Activated CD8-positive, alpha-beta T cell treated with anti-CD3 and anti-CD28 coated beads for 36 hours (primary cell): ENCODE measurements at regions not wholly inside any gene's neighbourhood (a gene's known extent, or its start where the extent isn't known, plus 50 kb on each side); places are given as distances from the start of the nearest gene placed in this dataset.

ENCODE experiments used
- ATAC-seq: fragments of 200-7000 bp; cut with Tn5 transposase; one replicate; pipeline ENCODE4 v1.10.0; 2021; ENCODE audit warnings: mild to moderate bottlenecking, moderate library complexity
- CTCF ChIA-PET: fragments of 350-600 bp; sonication (Branson Sonifier 250); formaldehyde crosslinking; loops from one replicate; lab custom pipeline; 2021; ENCODE audit warnings: antibody characterized with exemption; lab: Charles Lee
- POLR2A ChIA-PET: fragments of 350-600 bp; sonication (Branson Sonifier 250); formaldehyde crosslinking; loops from one replicate; lab custom pipeline; 2021; ENCODE audit warnings: antibody characterized with exemption; lab: Charles Lee
- DNase-seq: peaks from one replicate; pipeline ENCODE4 v3.0.0-alpha.2; 2020
- H3K27ac Mint-ChIP-seq: one replicate; pipeline ENCODE4 v1.8.0; 2021; ENCODE audit warnings: mild to moderate bottlenecking, mixed read lengths
- H3K27me3 Mint-ChIP-seq: one replicate; pipeline ENCODE4 v1.8.0; 2021; ENCODE audit warnings: mixed read lengths
- H3K36me3 Mint-ChIP-seq: one replicate; pipeline ENCODE4 v1.8.0; 2021; ENCODE audit warnings: low read depth, mixed read lengths
- H3K4me1 Mint-ChIP-seq: one replicate; pipeline ENCODE4 v1.8.0; 2021; ENCODE audit warnings: low read depth, mixed read lengths
- H3K4me3 Mint-ChIP-seq: one replicate; pipeline ENCODE4 v1.8.0; 2021; ENCODE audit warnings: mild to moderate bottlenecking, moderate library complexity, mixed read lengths
- H3K9me3 Mint-ChIP-seq: one replicate; pipeline ENCODE4 v1.8.0; 2021; ENCODE audit warnings: mixed read lengths
- intact Hi-C: fragments of 100-400 bp; cut with micrococcal nuclease; formaldehyde crosslinking; loops from one replicate; pipeline ENCODE4 v1.10.0; 2022
- TF ChIP-seq, protein P1 (sequence below): fragments of 200-600 bp; IDR thresholded peaks from one replicate; pipeline ENCODE4 v1.8.0; 2022; ENCODE audit warnings: antibody characterized with exemption, mild to moderate bottlenecking

DNA sequence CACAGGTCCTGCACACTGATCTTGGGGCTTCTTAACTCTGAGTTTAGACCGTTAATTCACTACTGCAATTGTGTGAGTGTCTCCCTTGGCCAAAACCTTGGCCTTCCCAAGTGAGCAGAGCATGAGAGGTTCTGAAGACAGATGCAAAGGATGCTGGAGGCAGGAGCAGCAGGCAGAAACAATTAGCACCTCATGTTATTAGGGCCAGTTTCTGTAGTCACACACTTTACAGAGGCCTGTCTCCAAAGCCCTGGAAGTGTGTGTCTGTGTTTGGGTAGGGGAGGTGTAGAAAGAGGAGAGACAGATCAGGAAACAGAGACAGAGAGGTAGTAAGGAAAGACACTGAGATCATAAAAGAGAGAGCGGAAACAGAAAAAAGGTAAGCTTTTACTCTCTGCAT lies 533.8 kb downstream of the TMEM182 start:
- no peaks in the 10 kb centered on the region for H3K27me3 Mint-ChIP-seq
- POLR2A ChIA-PET, result no interaction called here
- H3K27ac Mint-ChIP-seq, result no peak overlapping the region
- H3K9me3 Mint-ChIP-seq, result peaks cover 4% of the 10 kb centered on the region
- TF ChIP-seq, protein P1, sequence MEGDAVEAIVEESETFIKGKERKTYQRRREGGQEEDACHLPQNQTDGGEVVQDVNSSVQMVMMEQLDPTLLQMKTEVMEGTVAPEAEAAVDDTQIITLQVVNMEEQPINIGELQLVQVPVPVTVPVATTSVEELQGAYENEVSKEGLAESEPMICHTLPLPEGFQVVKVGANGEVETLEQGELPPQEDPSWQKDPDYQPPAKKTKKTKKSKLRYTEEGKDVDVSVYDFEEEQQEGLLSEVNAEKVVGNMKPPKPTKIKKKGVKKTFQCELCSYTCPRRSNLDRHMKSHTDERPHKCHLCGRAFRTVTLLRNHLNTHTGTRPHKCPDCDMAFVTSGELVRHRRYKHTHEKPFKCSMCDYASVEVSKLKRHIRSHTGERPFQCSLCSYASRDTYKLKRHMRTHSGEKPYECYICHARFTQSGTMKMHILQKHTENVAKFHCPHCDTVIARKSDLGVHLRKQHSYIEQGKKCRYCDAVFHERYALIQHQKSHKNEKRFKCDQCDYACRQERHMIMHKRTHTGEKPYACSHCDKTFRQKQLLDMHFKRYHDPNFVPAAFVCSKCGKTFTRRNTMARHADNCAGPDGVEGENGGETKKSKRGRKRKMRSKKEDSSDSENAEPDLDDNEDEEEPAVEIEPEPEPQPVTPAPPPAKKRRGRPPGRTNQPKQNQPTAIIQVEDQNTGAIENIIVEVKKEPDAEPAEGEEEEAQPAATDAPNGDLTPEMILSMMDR, result no peak
- CTCF ChIA-PET, result no interaction called here
- no peaks in the 10 kb centered on the region for H3K4me1 Mint-ChIP-seq
- intact Hi-C loops, result no loop called here
- no peak overlapping the region for H3K4me3 Mint-ChIP-seq
- no peak for ATAC-seq
- DNase-seq, result no peak
- H3K36me3 Mint-ChIP-seq, result no peaks in the 10 kb centered on the region

DNA sequence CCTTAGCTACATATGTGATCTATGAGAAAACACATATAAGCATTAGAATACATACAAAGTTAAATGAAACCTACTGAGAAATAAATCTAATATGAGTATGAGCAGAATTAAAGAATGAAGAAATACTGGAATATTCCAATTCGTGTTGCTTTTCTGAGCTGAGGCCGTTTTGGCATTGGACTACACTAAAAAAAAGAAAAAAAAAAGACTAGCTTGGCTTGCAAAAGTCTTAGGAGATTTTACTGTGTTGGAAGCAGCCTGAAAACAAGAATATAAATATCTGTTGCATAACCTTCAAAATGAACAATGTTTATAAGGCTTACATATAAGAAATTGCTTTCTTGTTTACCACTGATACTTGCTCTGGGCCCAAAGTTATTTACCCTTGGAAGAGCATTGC lies 562.8 kb downstream of the TMEM182 start:
- intact Hi-C loops, result no loop called here
- no peak overlapping the region for H3K27ac Mint-ChIP-seq
- no peak overlapping the region for H3K4me3 Mint-ChIP-seq
- DNase-seq, result no peak
- no peaks in the 10 kb centered on the region for H3K27me3 Mint-ChIP-seq
- no peaks in the 10 kb centered on the region for H3K4me1 Mint-ChIP-seq
- TF ChIP-seq, protein P1, result no peak
- H3K9me3 Mint-ChIP-seq, result peaks cover 2% of the 10 kb centered on the region
- POLR2A ChIA-PET, result no interaction called here
- CTCF ChIA-PET, result no interaction called here
- ATAC-seq, result no peak
- H3K36me3 Mint-ChIP-seq, result no peaks in the 10 kb centered on the region

DNA sequence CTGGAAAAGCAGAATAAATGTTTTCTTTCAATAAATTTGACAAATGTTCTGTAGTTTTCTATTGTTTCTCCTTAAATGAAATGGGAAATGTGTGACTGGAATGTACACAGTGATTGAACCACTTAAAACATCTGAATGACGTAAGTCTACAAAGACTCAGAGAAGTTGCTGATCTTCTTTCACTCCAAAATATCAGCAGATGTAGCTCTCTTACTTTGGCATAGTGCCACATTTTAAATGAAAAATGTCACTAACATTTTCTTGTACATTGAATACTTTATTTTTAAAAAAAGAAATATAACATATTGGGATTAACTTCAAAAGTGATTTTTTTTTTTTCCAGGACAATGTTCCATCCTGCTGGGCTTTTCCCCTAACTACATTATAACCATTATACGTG lies 565.6 kb downstream of the TMEM182 start:
- H3K36me3 Mint-ChIP-seq, result no peaks in the 10 kb centered on the region
- no peak for DNase-seq
- no peak overlapping the region for H3K27ac Mint-ChIP-seq
- no peak for ATAC-seq
- TF ChIP-seq, protein P1, result no peak
- intact Hi-C loops, result no loop called here
- CTCF ChIA-PET, result no interaction called here
- no peaks in the 10 kb centered on the region for H3K27me3 Mint-ChIP-seq
- H3K9me3 Mint-ChIP-seq, result peaks cover 2% of the 10 kb centered on the region
- POLR2A ChIA-PET, result no interaction called here
- no peak overlapping the region for H3K4me3 Mint-ChIP-seq
- no peaks in the 10 kb centered on the region for H3K4me1 Mint-ChIP-seq

DNA sequence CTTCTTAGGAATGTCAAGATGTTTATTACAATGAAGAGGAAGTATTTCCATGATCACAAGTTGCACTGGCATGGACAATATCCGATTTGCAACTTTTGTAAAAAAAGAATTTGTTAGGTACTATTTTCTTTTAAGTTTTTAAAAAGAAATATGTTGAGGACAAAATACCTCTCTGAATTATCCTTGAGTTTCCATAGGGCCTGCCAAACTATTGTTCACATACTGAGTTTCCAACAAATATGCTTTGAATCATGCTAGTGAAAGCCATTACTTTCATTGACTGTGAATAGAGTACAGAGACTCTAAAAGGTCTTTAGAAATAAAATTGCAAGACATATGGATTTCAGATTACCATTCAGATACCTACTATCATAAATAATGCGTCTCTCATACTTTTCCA lies 566.1 kb downstream of the TMEM182 start:
- DNase-seq (no peak), ATAC-seq (no peak)
- TF ChIP-seq, protein P1, result no peak
- no peak overlapping the region for H3K27ac Mint-ChIP-seq
- intact Hi-C loops, result no loop called here
- no peaks in the 10 kb centered on the region for H3K4me1 Mint-ChIP-seq
- CTCF ChIA-PET, result no interaction called here
- no peaks in the 10 kb centered on the region for H3K36me3 Mint-ChIP-seq
- no peaks in the 10 kb centered on the region for H3K27me3 Mint-ChIP-seq
- POLR2A ChIA-PET, result no interaction called here
- H3K4me3 Mint-ChIP-seq, result no peak overlapping the region
- peaks cover 2% of the 10 kb centered on the region for H3K9me3 Mint-ChIP-seq

DNA sequence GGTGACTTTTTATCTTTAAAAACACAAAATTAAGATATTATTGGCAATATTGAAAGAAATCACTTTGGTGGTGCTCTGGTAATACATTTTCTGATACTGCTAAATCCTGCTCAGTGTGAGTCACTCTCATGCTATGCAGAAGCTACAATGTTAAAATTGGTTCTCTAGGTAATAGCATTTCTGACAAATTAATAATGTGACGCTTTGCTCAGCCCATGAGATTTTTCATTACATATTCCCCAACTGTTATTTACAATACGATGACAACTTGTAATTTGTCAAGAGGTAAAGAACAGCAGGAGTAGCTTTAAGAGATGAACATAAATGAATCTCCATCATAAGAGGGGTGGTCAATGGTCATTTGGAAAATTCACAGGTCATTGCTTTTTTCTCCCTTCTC lies 573.6 kb downstream of the TMEM182 start:
- Mint-ChIP-seq H3K36me3 (no peaks in the 10 kb centered on the region), H3K4me1 (no peaks in the 10 kb centered on the region), H3K27me3 (no peaks in the 10 kb centered on the region), H3K27ac (no peak overlapping the region), H3K9me3 (peaks cover 2% of the 10 kb centered on the region), H3K4me3 (no peak overlapping the region)
- CTCF ChIA-PET, result no interaction called here
- ATAC-seq, result no peak
- intact Hi-C loops, result no loop called here
- POLR2A ChIA-PET, result no interaction called here
- no peak for DNase-seq
- TF ChIP-seq, protein P1, result no peak
